Fibroblast of upper back skin (primary cell): ENCODE measurements at regions not wholly inside any gene's neighbourhood (a gene's known extent, or its start where the extent isn't known, plus 50 kb on each side); places are given as distances from the start of the nearest gene placed in this dataset.
"Not testable (repeated sequence)": the region's sequence is repeated elsewhere in the genome, so short reads cannot be mapped to it uniquely, and the experiment has no call there.

Experiments used
- DNase-seq: peaks from one replicate; pipeline ENCODE4 v3.0.0-alpha.2; 2013

GRCh38 chr7:20083781-20084180 is 133.4 kb downstream of the MACC1 start:
- peak; percentile 64 for DNase-seq

- no peak for DNase-seq
Observed at GRCh38 chr7:20079080-20079479, 138.1 kb downstream of the MACC1 start.

- DNase-seq = no peak
Observed at GRCh38 chr7:20076835-20077234, 140.3 kb downstream of the MACC1 start.

- no peak for DNase-seq
Observed at GRCh38 chr7:20075992-20076820, 141.0 kb downstream of the MACC1 start.

GRCh38 chr7:20075440-20075839 is 141.7 kb downstream of the MACC1 start:
- DNase-seq = no peak

GRCh38 chr7:20068004-20068403 is 149.2 kb downstream of the MACC1 start:
- DNase-seq = not testable (repeated sequence)

- DNase-seq = peak; percentile 92
Observed at GRCh38 chr7:20064974-20065862, 152.0 kb downstream of the MACC1 start.

GRCh38 chr7:20064181-20064970 is 152.8 kb downstream of the MACC1 start:
- DNase-seq = peak; percentile 64

- no peak for DNase-seq
Observed at GRCh38 chr7:20063644-20064043, 153.5 kb downstream of the MACC1 start.

GRCh38 chr7:20062932-20063331 is 154.3 kb downstream of the MACC1 start:
- no peak for DNase-seq

GRCh38 chr7:20053334-20054104 is 163.7 kb downstream of the MACC1 start:
- no peak for DNase-seq

GRCh38 chr7:20050241-20050966 is 166.8 kb downstream of the MACC1 start:
- no peak for DNase-seq

- DNase-seq = peak; percentile 33
Observed at GRCh38 chr7:20038676-20039075, 178.5 kb downstream of the MACC1 start.

- no peak for DNase-seq
Observed at GRCh38 chr7:20035279-20035875, 181.8 kb downstream of the MACC1 start.

GRCh38 chr7:20033621-20034400 is 183.4 kb downstream of the MACC1 start:
- DNase-seq = peak; percentile 92

GRCh38 chr7:20032741-20033140 is 184.4 kb downstream of the MACC1 start:
- DNase-seq = no peak

GRCh38 chr7:20030915-20031362 is 186.2 kb downstream of the MACC1 start:
- DNase-seq = peak; percentile 72

- DNase-seq = no peak
Observed at GRCh38 chr7:20030417-20030816, 186.8 kb downstream of the MACC1 start.

- DNase-seq = no peak
Observed at GRCh38 chr7:20026762-20027161, 190.4 kb downstream of the MACC1 start.

GRCh38 chr7:20021831-20022230 is 195.4 kb downstream of the MACC1 start:
- DNase-seq = peak; percentile 71
